Keratinocyte (primary cell): ENCODE measurements at regions not wholly inside any gene's neighbourhood (a gene's known extent, or its start where the extent isn't known, plus 50 kb on each side); places are given as distances from the start of the nearest gene placed in this dataset.

Experiments used
- DNase-seq: peaks from one replicate; pipeline ENCODE4 v3.0.0-alpha.2; 2011; ENCODE audit warnings: low read depth, missing footprints, low spot score
- FAIRE-seq: peaks from 2 replicates; lab custom pipeline; 2011; peaks lifted over from hg19 to GRCh38; lab: Jason Lieb, UNC
- H2AFZ ChIP-seq: 2 replicates; pipeline ENCODE4 v1.6.0; 2012; ENCODE audit warnings: low read length, control low read depth, inconsistent platforms; ENCODE audit not compliant: control insufficient read depth
- H3K27ac ChIP-seq: 2 replicates; pipeline ENCODE4 v1.5.1; 2011; ENCODE audit warnings: low read length; ENCODE audit not compliant: control insufficient read depth, insufficient read depth
- H3K27me3 ChIP-seq: 3 replicates; pipeline ENCODE4 v1.6.0; 2011; ENCODE audit warnings: low read length; ENCODE audit not compliant: control insufficient read depth, insufficient read depth; ENCODE audit errors: extremely low read depth
- H3K36me3 ChIP-seq, 2 experiments: 2 replicates in 1 of 2; 3 replicates in 1 of 2; pipeline ENCODE4 v1.5.1; 2011; ENCODE audit warnings: low read length in 2 of 2, mild to moderate bottlenecking in 1 of 2; ENCODE audit not compliant: control insufficient read depth in 2 of 2, insufficient read depth in 2 of 2; ENCODE audit errors: extremely low read depth in 1 of 2
- H3K4me1 ChIP-seq: 3 replicates; pipeline ENCODE4 v1.5.1; 2011; ENCODE audit warnings: low read length; ENCODE audit not compliant: control insufficient read depth, insufficient read depth; ENCODE audit errors: extremely low read depth
- H3K4me2 ChIP-seq: 3 replicates; pipeline ENCODE4 v1.6.0; 2011; ENCODE audit warnings: low read depth, low read length; ENCODE audit not compliant: control insufficient read depth, insufficient read depth; ENCODE audit errors: extremely low read depth
- H3K4me3 ChIP-seq, 3 experiments: fragments of 200-600 bp in 1 of 3; sonication (generic) in 1 of 3; 2 replicates in 2 of 3; 3 replicates in 1 of 3; pipeline ENCODE4 v1.5.1; 2011 to 2016; ENCODE audit warnings: low read length in 3 of 3, mild to moderate bottlenecking in 3 of 3, control low read depth in 2 of 3, inconsistent platforms in 1 of 3, low read depth in 1 of 3, mixed read lengths in 1 of 3, mixed run types in 1 of 3, moderate library complexity in 1 of 3; ENCODE audit not compliant: control insufficient read depth in 2 of 3, insufficient read depth in 2 of 3; ENCODE audit errors: extremely low read depth in 1 of 3
- H3K79me2 ChIP-seq: 2 replicates; pipeline ENCODE4 v1.6.0; 2012; ENCODE audit warnings: low read length; ENCODE audit not compliant: control insufficient read depth, insufficient read depth
- H3K9ac ChIP-seq: 3 replicates; pipeline ENCODE4 v1.6.0; 2011; ENCODE audit warnings: low read length; ENCODE audit not compliant: control insufficient read depth, insufficient read depth; ENCODE audit errors: extremely low read depth
- H3K9me1 ChIP-seq: 3 replicates; pipeline ENCODE4 v1.6.0; 2011; ENCODE audit warnings: low read length; ENCODE audit not compliant: control insufficient read depth, insufficient read depth; ENCODE audit errors: extremely low read depth
- H3K9me3 ChIP-seq: 2 replicates; pipeline ENCODE4 v1.5.1; 2012; ENCODE audit warnings: low read depth, low read length; ENCODE audit not compliant: control insufficient read depth
- H4K20me1 ChIP-seq: 3 replicates; pipeline ENCODE4 v1.6.0; 2011; ENCODE audit warnings: low read length; ENCODE audit not compliant: control insufficient read depth, insufficient read depth; ENCODE audit errors: extremely low read depth
- CTCF ChIP-seq, 3 experiments: IDR thresholded peaks in 1 of 3; conservative IDR thresholded peaks in 1 of 3; optimal IDR thresholded peaks in 1 of 3; 2 replicates in 2 of 3; 3 replicates in 1 of 3; pipeline versions ENCODE3 to v1.5.1; 2011; ENCODE audit warnings: low read length in 3 of 3, mild to moderate bottlenecking in 3 of 3, moderate library complexity in 2 of 3, control low read depth in 1 of 3, inconsistent platforms in 1 of 3; ENCODE audit not compliant: insufficient read depth in 2 of 3; ENCODE audit errors: extremely low read depth in 1 of 3
- EZH2 ChIP-seq: IDR thresholded peaks from one replicate; pipeline ENCODE4 v1.6.1; 2012; ENCODE audit warnings: inconsistent platforms, mild to moderate bottlenecking, low read length, moderate library complexity
- dilution Hi-C: fragments of 300-500 bp; cut with MboI; formaldehyde crosslinking; loops from one replicate; pipeline ENCODE4 v1.7.0; 2020; ENCODE audit warnings: low sequenced_read_pairs; ENCODE audit not compliant: extremely low pct_ligation_motif_present

- Histone ChIP-seq H3K4me3 (no peak overlapping the region), H3K4me1 (no peaks in the 10 kb centered on the region), H3K36me3 (no peaks in the 10 kb centered on the region), H3K27me3 (no peaks in the 10 kb centered on the region), H3K9ac (no peak overlapping the region), H3K79me2 (no peaks in the 10 kb centered on the region), H3K9me1 (no peaks in the 10 kb centered on the region), H2AFZ (no peak overlapping the region), H3K9me3 (no peaks in the 10 kb centered on the region), H3K27ac (no peak overlapping the region), H4K20me1 (no peaks in the 10 kb centered on the region), H3K4me2 (no peak overlapping the region)
- TF ChIP-seq EZH2 (no peak), CTCF (optimal IDR thresholded peaks at IDR 0.05 in 1 of 3, IDR thresholded peaks at IDR 0.05 in 1 of 3, conservative IDR thresholded peaks at IDR 0.05 in 1 of 3; ENCODE audit: extremely low read depth in 1 of 3, insufficient read depth in 2 of 3, low read length in 3 of 3) (no peak)
- no peak for FAIRE-seq
- DNase-seq = no peak
- dilution Hi-C loops = no loop called here
Measured at GRCh38 chr7:46819819-46820218, 762.1 kb downstream of the TNS3 start.

GRCh38 chr7:46814516-46815250 lies 767.2 kb downstream of the TNS3 start:
- no peak overlapping the region for H3K4me3 ChIP-seq
- no peak for FAIRE-seq
- no peak overlapping the region for H3K9ac ChIP-seq
- H3K27me3 ChIP-seq = no peaks in the 10 kb centered on the region
- H3K79me2 ChIP-seq = no peaks in the 10 kb centered on the region
- H3K9me3 ChIP-seq = no peaks in the 10 kb centered on the region
- no peaks in the 10 kb centered on the region for H3K9me1 ChIP-seq
- no peak overlapping the region for H3K4me2 ChIP-seq
- H3K4me1 ChIP-seq = peaks cover 13% of the 10 kb centered on the region
- no peak overlapping the region for H2AFZ ChIP-seq
- no peaks in the 10 kb centered on the region for H3K36me3 ChIP-seq
- TF ChIP-seq CTCF (optimal IDR thresholded peaks at IDR 0.05 in 1 of 3, IDR thresholded peaks at IDR 0.05 in 1 of 3, conservative IDR thresholded peaks at IDR 0.05 in 1 of 3; ENCODE audit: extremely low read depth in 1 of 3, insufficient read depth in 2 of 3, low read length in 3 of 3) (no peak), EZH2 (no peak)
- dilution Hi-C loops = no loop called here
- no peaks in the 10 kb centered on the region for H4K20me1 ChIP-seq
- no peak for DNase-seq
- no peak overlapping the region for H3K27ac ChIP-seq
